GM23338 (cell line): ENCODE measurements at regions not wholly inside any gene's neighbourhood (a gene's known extent, or its start where the extent isn't known, plus 50 kb on each side); places are given as distances from the start of the nearest gene placed in this dataset.

Experiments
- ATAC-seq: fragments of 200-7000 bp; cut with Tn5 transposase; 3 replicates; pipeline ENCODE4 v1.9.1; 2020
- DNase-seq: peaks from one replicate; pipeline ENCODE4 v3.0.0-alpha.2; 2015; ENCODE audit warnings: low spot score
- H2AFZ ChIP-seq: fragments of 200-600 bp; sonication (generic); 2 replicates; pipeline ENCODE4 v1.8.0; 2016; ENCODE audit warnings: antibody characterized with exemption, mild to moderate bottlenecking, moderate library complexity
- H3F3A ChIP-seq: fragments of 200-600 bp; sonication (generic); replicated peaks from 2 replicates; pipeline ENCODE4 v1.8.0; 2017; ENCODE audit warnings: antibody characterized with exemption, mixed run types, low read depth
- H3K27ac ChIP-seq: fragments of 200-600 bp; sonication (generic); 2 replicates; pipeline ENCODE4 v1.6.1; 2016; ENCODE audit warnings: low read depth
- H3K27me3 ChIP-seq: fragments of 200-600 bp; sonication (generic); 2 replicates; pipeline ENCODE4 v1.8.0; 2016; ENCODE audit warnings: mild to moderate bottlenecking, mixed run types, moderate library complexity; ENCODE audit not compliant: insufficient read depth
- H3K36me3 ChIP-seq: fragments of 200-600 bp; sonication (generic); 2 replicates; pipeline ENCODE4 v1.8.0; 2016; ENCODE audit warnings: mild to moderate bottlenecking; ENCODE audit not compliant: insufficient read depth
- H3K4me1 ChIP-seq: fragments of 200-600 bp; sonication (generic); 2 replicates; pipeline ENCODE4 v1.8.0; 2016; ENCODE audit warnings: mild to moderate bottlenecking, moderate library complexity; ENCODE audit not compliant: insufficient read depth
- H3K4me2 ChIP-seq: fragments of 200-600 bp; sonication (generic); 2 replicates; pipeline ENCODE4 v1.7.1; 2017; ENCODE audit warnings: mixed run types
- H3K4me3 ChIP-seq: fragments of 200-600 bp; sonication (generic); 2 replicates; pipeline ENCODE4 v1.6.1; 2016; ENCODE audit warnings: mixed run types
- H3K79me2 ChIP-seq: fragments of 200-600 bp; sonication (generic); replicated peaks from 2 replicates; pipeline ENCODE4 v1.8.0; 2017; ENCODE audit warnings: mild to moderate bottlenecking; ENCODE audit not compliant: insufficient read depth
- H3K9me2 ChIP-seq: fragments of 200-600 bp; sonication (generic); 2 replicates; pipeline ENCODE4 v1.8.0; 2017; ENCODE audit not compliant: insufficient read depth
- H4K20me1 ChIP-seq: fragments of 200-600 bp; sonication (generic); replicated peaks from 2 replicates; pipeline ENCODE4 v1.8.0; 2017; ENCODE audit warnings: mild to moderate bottlenecking; ENCODE audit not compliant: insufficient read depth
- H3K27ac Mint-ChIP-seq: 2 replicates; pipeline ENCODE4 v1.8.0; 2020; ENCODE audit warnings: inconsistent platforms, mild to moderate bottlenecking, moderate library complexity, mixed read lengths
- H3K27me3 Mint-ChIP-seq: 3 replicates; pipeline ENCODE4 v1.8.0; 2022; ENCODE audit warnings: low read depth, mild to moderate bottlenecking, moderate library complexity, mixed read lengths, inconsistent platforms; ENCODE audit not compliant: insufficient read depth, poor library complexity
- H3K36me3 Mint-ChIP-seq: 3 replicates; pipeline ENCODE4 v1.8.0; 2021; ENCODE audit warnings: low read depth, mild to moderate bottlenecking, inconsistent platforms, moderate library complexity, mixed read lengths
- H3K4me1 Mint-ChIP-seq: 3 replicates; pipeline ENCODE4 v1.8.0; 2020; ENCODE audit warnings: mild to moderate bottlenecking, inconsistent platforms, mixed read lengths
- H3K4me3 Mint-ChIP-seq: 3 replicates; pipeline ENCODE4 v1.8.0; 2021; ENCODE audit warnings: moderate library complexity, mild to moderate bottlenecking, inconsistent platforms, mixed read lengths
- H3K9me3 Mint-ChIP-seq: 3 replicates; pipeline ENCODE4 v1.8.0; 2020; ENCODE audit warnings: moderate library complexity, mild to moderate bottlenecking, inconsistent platforms, mixed read lengths
- CREB1 ChIP-seq: fragments of 250-450 bp; sonication (Bioruptor Pico); IDR thresholded peaks from 2 replicates; pipeline ENCODE4 v1.5.0; 2020; ENCODE audit warnings: low read depth, mild to moderate bottlenecking, moderate library complexity
- CTCF ChIP-seq, 2 experiments: fragments of 200-600 bp in 1 of 2; sonication (generic) in 1 of 2; conservative IDR thresholded peaks; 2 replicates each; pipeline versions ENCODE4 v1.5.1 to v1.6.1; 2016 to 2017; ENCODE audit warnings: antibody characterized with exemption in 2 of 2, low read depth in 2 of 2, mild to moderate bottlenecking in 2 of 2, moderate library complexity in 1 of 2
- ETS1 ChIP-seq: IDR thresholded peaks from 2 replicates; pipeline ENCODE4 v1.6.1; 2016; ENCODE audit warnings: antibody characterized with exemption
- EZH2 ChIP-seq: fragments of 200-600 bp; sonication (generic); IDR thresholded peaks from one replicate; pipeline ENCODE4 v1.8.0; 2017; ENCODE audit warnings: antibody characterized with exemption, mild to moderate bottlenecking, low read depth; ENCODE audit not compliant: unreplicated experiment
- JUNB ChIP-seq: IDR thresholded peaks from one replicate; pipeline ENCODE4 v1.6.1; 2016; ENCODE audit warnings: antibody characterized with exemption; ENCODE audit not compliant: unreplicated experiment
- STAT1 ChIP-seq: IDR thresholded peaks from one replicate; pipeline ENCODE4 v1.6.1; 2016; ENCODE audit warnings: antibody characterized with exemption; ENCODE audit not compliant: unreplicated experiment
- ZNF114 ChIP-seq: fragments of 250-450 bp; sonication (Bioruptor Pico); IDR thresholded peaks from 2 replicates; pipeline ENCODE4 v1.5.0; 2020; ENCODE audit warnings: mild to moderate bottlenecking, moderate library complexity
- ZNF331 ChIP-seq: fragments of 250-450 bp; sonication (Bioruptor Pico); IDR thresholded peaks from 2 replicates; pipeline ENCODE4 v1.5.0; 2020; ENCODE audit warnings: low read depth, mild to moderate bottlenecking, moderate library complexity
- ZNF462 ChIP-seq: fragments of 250-450 bp; sonication (Bioruptor Pico); IDR thresholded peaks from 2 replicates; pipeline ENCODE4 v1.5.0; 2020; ENCODE audit warnings: mild to moderate bottlenecking, moderate library complexity

GRCh38 chr1:18057623-18058022 lies 50.0 kb upstream of the IGSF21 start:
- H3K9me2 ChIP-seq: no peaks in the 10 kb centered on the region
- no peaks in the 10 kb centered on the region for H3K4me1 Mint-ChIP-seq
- no peak overlapping the region for H3K27ac Mint-ChIP-seq
- peaks cover 3% of the 10 kb centered on the region for H4K20me1 ChIP-seq
- no peaks in the 10 kb centered on the region for H3F3A ChIP-seq
- H3K4me3 Mint-ChIP-seq: no peak overlapping the region
- DNase-seq (no peak), ATAC-seq (no peak)
- H3K4me2 ChIP-seq: no peak overlapping the region
- TF ChIP-seq ZNF331 (CRISPR knock-in tag) (no peak), ETS1 (no peak), JUNB (no peak), EZH2 (no peak), CREB1 (CRISPR knock-in tag) (no peak), ZNF114 (no peak), STAT1 (no peak), ZNF462 (CRISPR knock-in tag) (no peak), CTCF (conservative IDR thresholded peaks at IDR 0.05; ENCODE audit: low read depth in 2 of 2) (no peak)
- no peaks in the 10 kb centered on the region for H3K4me1 ChIP-seq
- no peaks in the 10 kb centered on the region for H3K36me3 ChIP-seq
- H3K27ac ChIP-seq: no peak overlapping the region
- H3K79me2 ChIP-seq: no peaks in the 10 kb centered on the region
- peaks cover 7% of the 10 kb centered on the region for H3K27me3 Mint-ChIP-seq
- H2AFZ ChIP-seq: no peak overlapping the region
- H3K4me3 ChIP-seq: no peak overlapping the region
- no peaks in the 10 kb centered on the region for H3K27me3 ChIP-seq
- H3K36me3 Mint-ChIP-seq: no peaks in the 10 kb centered on the region
- H3K9me3 Mint-ChIP-seq: no peaks in the 10 kb centered on the region
